ENCODE measurements at regions not wholly inside any gene's neighbourhood (a gene's known extent, or its start where the extent isn't known, plus 50 kb on each side); places are given as distances from the start of the nearest gene placed in this dataset.

- TF ChIP-seq EZH2 (optimal IDR thresholded peaks at IDR 0.05; ENCODE audit: low read depth, low read length) = no peak
- TF ChIP-seq, protein P1, sequence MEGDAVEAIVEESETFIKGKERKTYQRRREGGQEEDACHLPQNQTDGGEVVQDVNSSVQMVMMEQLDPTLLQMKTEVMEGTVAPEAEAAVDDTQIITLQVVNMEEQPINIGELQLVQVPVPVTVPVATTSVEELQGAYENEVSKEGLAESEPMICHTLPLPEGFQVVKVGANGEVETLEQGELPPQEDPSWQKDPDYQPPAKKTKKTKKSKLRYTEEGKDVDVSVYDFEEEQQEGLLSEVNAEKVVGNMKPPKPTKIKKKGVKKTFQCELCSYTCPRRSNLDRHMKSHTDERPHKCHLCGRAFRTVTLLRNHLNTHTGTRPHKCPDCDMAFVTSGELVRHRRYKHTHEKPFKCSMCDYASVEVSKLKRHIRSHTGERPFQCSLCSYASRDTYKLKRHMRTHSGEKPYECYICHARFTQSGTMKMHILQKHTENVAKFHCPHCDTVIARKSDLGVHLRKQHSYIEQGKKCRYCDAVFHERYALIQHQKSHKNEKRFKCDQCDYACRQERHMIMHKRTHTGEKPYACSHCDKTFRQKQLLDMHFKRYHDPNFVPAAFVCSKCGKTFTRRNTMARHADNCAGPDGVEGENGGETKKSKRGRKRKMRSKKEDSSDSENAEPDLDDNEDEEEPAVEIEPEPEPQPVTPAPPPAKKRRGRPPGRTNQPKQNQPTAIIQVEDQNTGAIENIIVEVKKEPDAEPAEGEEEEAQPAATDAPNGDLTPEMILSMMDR (IDR thresholded peaks at IDR 0.05; ENCODE audit: low read length) = no peak
These were observed 564.5 kb upstream of the GHITM start for GRCh38 chr10:83574770-83575169.

Data from MM.1S (cell line).